ENCODE measurements at regions not wholly inside any gene's neighbourhood (a gene's known extent, or its start where the extent isn't known, plus 50 kb on each side); places are given as distances from the start of the nearest gene placed in this dataset.

GRCh38 chr5:109250533-109251329 is 159.0 kb downstream of the PJA2 start:
- POLR2A ChIA-PET = no interaction called here
- H3K4me3 ChIP-seq (replicated peaks in 1 of 3; ENCODE audit: insufficient read depth in 1 of 3, low read depth in 1 of 3, low read length in 3 of 3) = no peak overlapping the region
- H3K4me1 ChIP-seq (ENCODE audit: control insufficient read depth, extremely low read depth, insufficient read depth, low read length) = no peaks in the 10 kb centered on the region
- dilution Hi-C loops (cut with MboI; ENCODE audit: extremely low pct_ligation_motif_present, low sequenced_read_pairs) = no loop called here
- no peak overlapping the region for H3K27ac ChIP-seq (ENCODE audit: insufficient read depth, low read depth, low read length)
- intact Hi-C loops (cut with micrococcal nuclease) = no loop called here
- no peaks in the 10 kb centered on the region for H3K9me1 ChIP-seq (replicated peaks; ENCODE audit: control insufficient read depth, extremely low read depth, insufficient read depth, low read length)
- CTCF ChIA-PET = no interaction called here
- H3K9ac ChIP-seq (replicated peaks; ENCODE audit: extremely low read depth, insufficient read depth, low read length) = no peak overlapping the region
- H3K4me2 ChIP-seq (ENCODE audit: insufficient read depth, low read length) = no peak overlapping the region
- H4K20me1 ChIP-seq (replicated peaks; ENCODE audit: control insufficient read depth, extremely low read depth, insufficient read depth, low read length) = no peaks in the 10 kb centered on the region
- no peaks in the 10 kb centered on the region for H3K27me3 ChIP-seq (ENCODE audit: control insufficient read depth in 2 of 2, insufficient read depth in 2 of 2, low read length in 2 of 2)
- FAIRE-seq (no peak), DNase-seq (ENCODE audit: low read depth, low spot score) (no peak)
- H2AFZ ChIP-seq (ENCODE audit: low read depth, low read length) = no peak overlapping the region
- TF ChIP-seq, protein P1, sequence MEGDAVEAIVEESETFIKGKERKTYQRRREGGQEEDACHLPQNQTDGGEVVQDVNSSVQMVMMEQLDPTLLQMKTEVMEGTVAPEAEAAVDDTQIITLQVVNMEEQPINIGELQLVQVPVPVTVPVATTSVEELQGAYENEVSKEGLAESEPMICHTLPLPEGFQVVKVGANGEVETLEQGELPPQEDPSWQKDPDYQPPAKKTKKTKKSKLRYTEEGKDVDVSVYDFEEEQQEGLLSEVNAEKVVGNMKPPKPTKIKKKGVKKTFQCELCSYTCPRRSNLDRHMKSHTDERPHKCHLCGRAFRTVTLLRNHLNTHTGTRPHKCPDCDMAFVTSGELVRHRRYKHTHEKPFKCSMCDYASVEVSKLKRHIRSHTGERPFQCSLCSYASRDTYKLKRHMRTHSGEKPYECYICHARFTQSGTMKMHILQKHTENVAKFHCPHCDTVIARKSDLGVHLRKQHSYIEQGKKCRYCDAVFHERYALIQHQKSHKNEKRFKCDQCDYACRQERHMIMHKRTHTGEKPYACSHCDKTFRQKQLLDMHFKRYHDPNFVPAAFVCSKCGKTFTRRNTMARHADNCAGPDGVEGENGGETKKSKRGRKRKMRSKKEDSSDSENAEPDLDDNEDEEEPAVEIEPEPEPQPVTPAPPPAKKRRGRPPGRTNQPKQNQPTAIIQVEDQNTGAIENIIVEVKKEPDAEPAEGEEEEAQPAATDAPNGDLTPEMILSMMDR (IDR thresholded peaks at IDR 0.05; ENCODE audit: extremely low read depth in 1 of 2, insufficient read depth in 1 of 2, low read depth in 1 of 2, low read length in 2 of 2) = no peak
- TF ChIP-seq FOS (IDR thresholded peaks at IDR 0.05; ENCODE audit: borderline replicate concordance, insufficient read depth, low read length) (no peak), POLR2AphosphoS5 (IDR thresholded peaks at IDR 0.05; ENCODE audit: insufficient read depth, low read depth, low read length) (no peak), POLR2A (IDR thresholded peaks at IDR 0.05; ENCODE audit: low read depth, low read length) (no peak), MYC (IDR thresholded peaks at IDR 0.05; ENCODE audit: low read depth, low read length) (no peak), GATA2 (IDR thresholded peaks at IDR 0.05; ENCODE audit: insufficient read depth, insufficient read length, low read depth, low read length) (no peak), MAX (IDR thresholded peaks at IDR 0.05; ENCODE audit: insufficient read depth, insufficient read length) (no peak), EZH2 (IDR thresholded peaks at IDR 0.05; ENCODE audit: borderline replicate concordance, low read depth, low read length, severe bottlenecking) (no peak), JUN (IDR thresholded peaks at IDR 0.05; ENCODE audit: borderline replicate concordance, insufficient read depth, insufficient read length, low read depth) (no peak)
- no peaks in the 10 kb centered on the region for H3K79me2 ChIP-seq (ENCODE audit: control insufficient read depth, insufficient read depth, low read length)
- H3K9me3 ChIP-seq (replicated peaks; ENCODE audit: control insufficient read depth, insufficient read depth, low read length) = no peaks in the 10 kb centered on the region
- H3K36me3 ChIP-seq (ENCODE audit: control insufficient read depth in 2 of 2, extremely low read depth in 1 of 2, insufficient read depth in 2 of 2, low read length in 2 of 2) = no peaks in the 10 kb centered on the region
- BruUV-seq (replicated peaks) = no TSS peak
